ENCODE measurements at regions not wholly inside any gene's neighbourhood (a gene's known extent, or its start where the extent isn't known, plus 50 kb on each side); places are given as distances from the start of the nearest gene placed in this dataset.

- H3K27me3 ChIP-seq (ENCODE audit: control insufficient read depth, low read length): peaks cover 11% of the 10 kb centered on the region
- H4K20me1 ChIP-seq (ENCODE audit: control insufficient read depth, insufficient read depth, low read depth, low read length): no peaks in the 10 kb centered on the region
- no peaks in the 10 kb centered on the region for H3K9me2 ChIP-seq (replicated peaks; ENCODE audit: control insufficient read depth, low read length)
- TF ChIP-seq EZH2phosphoT487 (IDR thresholded peaks at IDR 0.05; ENCODE audit: borderline replicate concordance, low read length) (no peak), CTCF (IDR thresholded peaks at IDR 0.05; ENCODE audit: low read depth, low read length, poor library complexity, severe bottlenecking) (no peak)
- H3K36me3 ChIP-seq (ENCODE audit: control insufficient read depth, low read length): no peaks in the 10 kb centered on the region
- no peak overlapping the region for H3K4me3 ChIP-seq (ENCODE audit: low read length)
- H3K27ac ChIP-seq (ENCODE audit: low read depth, low read length): no peak overlapping the region
- H3K79me2 ChIP-seq (ENCODE audit: control insufficient read depth, low read length): no peaks in the 10 kb centered on the region
- no peaks in the 10 kb centered on the region for H3F3A ChIP-seq (ENCODE audit: control insufficient read depth, insufficient read depth)
- H3K9me3 ChIP-seq (ENCODE audit: control insufficient read depth, insufficient read depth, low read length): no peaks in the 10 kb centered on the region
- H3K4me2 ChIP-seq (ENCODE audit: low read length): no peak overlapping the region
- H3K4me1 ChIP-seq (ENCODE audit: control insufficient read depth, low read length): no peaks in the 10 kb centered on the region
These were observed 107.8 kb downstream of the HSPH1 start for GRCh38 chr13:31053896-31054295.

- Histone ChIP-seq H3K9me2 (replicated peaks; ENCODE audit: control insufficient read depth, low read length) (no peaks in the 10 kb centered on the region), H3K4me1 (ENCODE audit: control insufficient read depth, low read length) (no peaks in the 10 kb centered on the region), H4K20me1 (ENCODE audit: control insufficient read depth, insufficient read depth, low read depth, low read length) (no peaks in the 10 kb centered on the region), H3K27me3 (ENCODE audit: control insufficient read depth, low read length) (peaks cover 11% of the 10 kb centered on the region), H3F3A (ENCODE audit: control insufficient read depth, insufficient read depth) (no peaks in the 10 kb centered on the region), H3K79me2 (ENCODE audit: control insufficient read depth, low read length) (no peaks in the 10 kb centered on the region), H3K4me3 (ENCODE audit: low read length) (no peak overlapping the region), H3K4me2 (ENCODE audit: low read length) (no peak overlapping the region), H3K36me3 (ENCODE audit: control insufficient read depth, low read length) (no peaks in the 10 kb centered on the region), H3K27ac (ENCODE audit: low read depth, low read length) (no peak overlapping the region), H3K9me3 (ENCODE audit: control insufficient read depth, insufficient read depth, low read length) (no peaks in the 10 kb centered on the region)
- no peak for TF ChIP-seq CTCF (IDR thresholded peaks at IDR 0.05; ENCODE audit: low read depth, low read length, poor library complexity, severe bottlenecking)
- no peak for TF ChIP-seq EZH2phosphoT487 (IDR thresholded peaks at IDR 0.05; ENCODE audit: borderline replicate concordance, low read length)
These were observed 108.6 kb downstream of the HSPH1 start for GRCh38 chr13:31053091-31053490.

GRCh38 chr13:31052478-31052877 is 109.2 kb downstream of the HSPH1 start:
- H3K36me3 ChIP-seq (ENCODE audit: control insufficient read depth, low read length): no peaks in the 10 kb centered on the region
- TF ChIP-seq CTCF (IDR thresholded peaks at IDR 0.05; ENCODE audit: low read depth, low read length, poor library complexity, severe bottlenecking): no peak
- TF ChIP-seq EZH2phosphoT487 (IDR thresholded peaks at IDR 0.05; ENCODE audit: borderline replicate concordance, low read length): no peak
- no peak overlapping the region for H3K27ac ChIP-seq (ENCODE audit: low read depth, low read length)
- no peaks in the 10 kb centered on the region for H3K4me1 ChIP-seq (ENCODE audit: control insufficient read depth, low read length)
- no peaks in the 10 kb centered on the region for H3F3A ChIP-seq (ENCODE audit: control insufficient read depth, insufficient read depth)
- H3K27me3 ChIP-seq (ENCODE audit: control insufficient read depth, low read length): peaks cover 11% of the 10 kb centered on the region
- H3K9me3 ChIP-seq (ENCODE audit: control insufficient read depth, insufficient read depth, low read length): no peaks in the 10 kb centered on the region
- no peaks in the 10 kb centered on the region for H3K79me2 ChIP-seq (ENCODE audit: control insufficient read depth, low read length)
- no peaks in the 10 kb centered on the region for H3K9me2 ChIP-seq (replicated peaks; ENCODE audit: control insufficient read depth, low read length)
- no peak overlapping the region for H3K4me3 ChIP-seq (ENCODE audit: low read length)
- H4K20me1 ChIP-seq (ENCODE audit: control insufficient read depth, insufficient read depth, low read depth, low read length): no peaks in the 10 kb centered on the region
- no peak overlapping the region for H3K4me2 ChIP-seq (ENCODE audit: low read length)

- peaks cover 11% of the 10 kb centered on the region for H3K27me3 ChIP-seq (ENCODE audit: control insufficient read depth, low read length)
- H3F3A ChIP-seq (ENCODE audit: control insufficient read depth, insufficient read depth): no peaks in the 10 kb centered on the region
- no peaks in the 10 kb centered on the region for H3K4me1 ChIP-seq (ENCODE audit: control insufficient read depth, low read length)
- H3K4me2 ChIP-seq (ENCODE audit: low read length): no peak overlapping the region
- H3K9me3 ChIP-seq (ENCODE audit: control insufficient read depth, insufficient read depth, low read length): no peaks in the 10 kb centered on the region
- H3K9me2 ChIP-seq (replicated peaks; ENCODE audit: control insufficient read depth, low read length): no peaks in the 10 kb centered on the region
- H4K20me1 ChIP-seq (ENCODE audit: control insufficient read depth, insufficient read depth, low read depth, low read length): no peaks in the 10 kb centered on the region
- H3K4me3 ChIP-seq (ENCODE audit: low read length): no peak overlapping the region
- no peak overlapping the region for H3K27ac ChIP-seq (ENCODE audit: low read depth, low read length)
- TF ChIP-seq EZH2phosphoT487 (IDR thresholded peaks at IDR 0.05; ENCODE audit: borderline replicate concordance, low read length) (no peak), CTCF (IDR thresholded peaks at IDR 0.05; ENCODE audit: low read depth, low read length, poor library complexity, severe bottlenecking) (no peak)
- H3K36me3 ChIP-seq (ENCODE audit: control insufficient read depth, low read length): no peaks in the 10 kb centered on the region
- no peaks in the 10 kb centered on the region for H3K79me2 ChIP-seq (ENCODE audit: control insufficient read depth, low read length)
These were observed 109.7 kb downstream of the HSPH1 start for GRCh38 chr13:31051999-31052398.

Data from DOHH2 (cell line).